ENCODE measurements at regions not wholly inside any gene's neighbourhood (a gene's known extent, or its start where the extent isn't known, plus 50 kb on each side); places are given as distances from the start of the nearest gene placed in this dataset.

DNA sequence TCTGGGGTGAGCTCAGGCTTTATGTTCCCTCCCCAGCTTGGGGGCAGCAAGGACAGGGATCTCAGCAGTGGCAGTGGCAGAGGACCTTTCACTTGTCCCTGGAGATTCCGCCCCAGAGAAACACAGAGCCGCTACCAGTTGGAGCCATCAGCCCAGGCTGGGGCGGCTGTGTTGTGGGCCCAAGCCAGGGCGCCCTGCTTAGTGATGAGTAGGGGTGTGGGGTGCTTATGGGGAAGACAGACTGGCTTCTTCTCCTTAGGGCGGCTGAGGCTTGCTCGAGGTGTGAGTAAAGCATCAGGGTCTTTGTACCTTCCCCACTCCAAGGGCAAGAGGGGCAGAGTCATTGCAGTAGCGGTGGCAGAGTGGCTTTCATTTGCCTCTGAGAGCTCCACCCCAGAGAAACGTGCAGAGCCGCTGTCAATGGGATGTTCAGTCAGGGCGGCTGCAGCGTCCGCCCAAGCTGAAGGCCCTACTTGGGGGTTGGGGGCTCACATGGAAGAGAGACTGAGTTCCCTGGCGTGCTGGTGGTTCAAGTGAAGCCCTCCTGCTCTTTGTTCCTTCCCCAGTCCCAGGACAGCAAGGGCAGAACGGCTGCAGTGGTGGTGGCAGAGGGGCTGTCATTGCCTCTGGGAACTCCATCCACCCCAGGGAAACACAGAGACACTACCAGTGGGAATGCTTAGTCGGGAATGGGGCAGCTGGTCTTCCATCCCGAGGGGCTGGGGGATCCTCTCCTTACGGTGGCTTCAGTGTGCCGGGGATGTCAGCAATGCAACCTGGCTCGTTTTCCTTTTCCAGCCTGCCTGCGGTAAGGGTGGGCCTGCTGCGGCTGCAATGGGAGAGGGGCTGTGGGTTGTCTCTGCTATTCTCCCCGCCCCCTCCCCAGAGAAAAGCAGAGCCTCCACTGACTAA lies 2142.5 kb upstream of the TENM3 start:
- TF ChIP-seq, protein P1, sequence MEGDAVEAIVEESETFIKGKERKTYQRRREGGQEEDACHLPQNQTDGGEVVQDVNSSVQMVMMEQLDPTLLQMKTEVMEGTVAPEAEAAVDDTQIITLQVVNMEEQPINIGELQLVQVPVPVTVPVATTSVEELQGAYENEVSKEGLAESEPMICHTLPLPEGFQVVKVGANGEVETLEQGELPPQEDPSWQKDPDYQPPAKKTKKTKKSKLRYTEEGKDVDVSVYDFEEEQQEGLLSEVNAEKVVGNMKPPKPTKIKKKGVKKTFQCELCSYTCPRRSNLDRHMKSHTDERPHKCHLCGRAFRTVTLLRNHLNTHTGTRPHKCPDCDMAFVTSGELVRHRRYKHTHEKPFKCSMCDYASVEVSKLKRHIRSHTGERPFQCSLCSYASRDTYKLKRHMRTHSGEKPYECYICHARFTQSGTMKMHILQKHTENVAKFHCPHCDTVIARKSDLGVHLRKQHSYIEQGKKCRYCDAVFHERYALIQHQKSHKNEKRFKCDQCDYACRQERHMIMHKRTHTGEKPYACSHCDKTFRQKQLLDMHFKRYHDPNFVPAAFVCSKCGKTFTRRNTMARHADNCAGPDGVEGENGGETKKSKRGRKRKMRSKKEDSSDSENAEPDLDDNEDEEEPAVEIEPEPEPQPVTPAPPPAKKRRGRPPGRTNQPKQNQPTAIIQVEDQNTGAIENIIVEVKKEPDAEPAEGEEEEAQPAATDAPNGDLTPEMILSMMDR (IDR thresholded peaks at IDR 0.05) = no peak
- TF ChIP-seq POLR2A (IDR thresholded peaks at IDR 0.05) = no peak
